ENCODE measurements at regions not wholly inside any gene's neighbourhood (a gene's known extent, or its start where the extent isn't known, plus 50 kb on each side); places are given as distances from the start of the nearest gene placed in this dataset.

DNA sequence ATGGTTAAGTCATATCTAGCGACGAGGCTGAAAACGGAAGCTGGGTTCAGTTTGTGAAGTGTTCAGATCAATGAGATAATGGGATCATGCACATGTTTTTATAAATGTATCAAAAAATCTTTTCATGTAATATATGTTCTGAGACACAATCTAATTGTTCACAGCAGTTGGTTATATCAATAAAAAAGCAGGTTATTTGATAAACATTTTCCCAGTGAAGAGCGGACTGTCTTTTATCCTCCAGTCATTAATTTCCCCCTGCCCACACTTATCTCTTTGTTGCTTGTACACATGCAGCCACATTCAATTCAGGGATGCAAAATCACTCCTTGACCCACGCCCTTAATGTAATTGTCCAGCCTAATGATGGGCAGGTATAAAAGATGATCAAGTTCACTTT, 563.1 kb downstream of the INHBA start:
- TF ChIP-seq CTCF (IDR thresholded peaks at IDR 0.05) (no peak), POLR2A (IDR thresholded peaks at IDR 0.05) (no peak), POLR2AphosphoS5 (IDR thresholded peaks at IDR 0.05) (no peak)

Data from breast epithelium (tissue), 3 donors.